Lower leg skin (tissue), 3 donors: ENCODE measurements at regions not wholly inside any gene's neighbourhood (a gene's known extent, or its start where the extent isn't known, plus 50 kb on each side); places are given as distances from the start of the nearest gene placed in this dataset.

Experiments
- CTCF ChIP-seq, 3 donors: fragments of 450-650 bp; IDR thresholded peaks; one replicate each; pipeline ENCODE4 v1.5.1; 2016; ENCODE audit warnings: antibody characterized with exemption in 3 of 3, mild to moderate bottlenecking in 3 of 3, moderate library complexity in 2 of 3
- POLR2A ChIP-seq, 2 donors: fragments of 450-650 bp; IDR thresholded peaks; one replicate each; pipeline ENCODE4 v1.6.1; 2016 to 2017; ENCODE audit warnings: antibody characterized with exemption in 2 of 2, mild to moderate bottlenecking in 1 of 2, moderate library complexity in 1 of 2

GRCh38 chr4:19346636-19347035 is 905.1 kb upstream of the SLIT2 start:
- TF ChIP-seq CTCF (IDR thresholded peaks at IDR 0.05) (no peak), POLR2A (IDR thresholded peaks at IDR 0.05) (no peak)
